Esophagus squamous epithelium (tissue), 5 donors: ENCODE measurements at regions not wholly inside any gene's neighbourhood (a gene's known extent, or its start where the extent isn't known, plus 50 kb on each side); places are given as distances from the start of the nearest gene placed in this dataset.
"Not testable (repeated sequence)": the region's sequence is repeated elsewhere in the genome, so short reads cannot be mapped to it uniquely, and the experiment has no call there.

Experiments used
- DNase-seq: peaks from one replicate; lab custom pipeline; 2025; lab: John Stamatoyannopoulos, UW
- H3K27ac ChIP-seq, 4 donors: fragments of 200-600 bp; sonication (generic); one replicate each; pipeline ENCODE4 v1.5.1; 2016 to 2019; ENCODE audit warnings: mild to moderate bottlenecking in 1 of 4
- H3K27me3 ChIP-seq, 4 donors: fragments of 200-600 bp; sonication (generic); 1 replicate in 3 of 4; 2 replicates in 1 of 4; pipeline versions ENCODE4 v1.5.1 to v1.6.0; 2017 to 2021; ENCODE audit warnings: antibody characterized with exemption in 1 of 4
- H3K36me3 ChIP-seq, 3 donors: fragments of 200-600 bp; sonication (generic); one replicate each; pipeline ENCODE4 v1.5.1; 2016 to 2019
- H3K4me1 ChIP-seq, 3 donors: fragments of 200-600 bp; sonication (generic); one replicate each; pipeline ENCODE4 v1.5.1; 2017 to 2019
- H3K4me3 ChIP-seq, 4 donors: fragments of 200-600 bp; sonication (generic); 1 replicate in 3 of 4; 2 replicates in 1 of 4; pipeline ENCODE4 v1.5.1; 2016 to 2019; ENCODE audit warnings: mild to moderate bottlenecking in 2 of 4, moderate library complexity in 1 of 4
- H3K9me3 ChIP-seq, 3 donors: fragments of 200-600 bp; sonication (generic); one replicate each; pipeline ENCODE4 v1.5.1; 2016 to 2019
- POLR2A ChIP-seq, 4 donors: fragments of 450-650 bp; IDR thresholded peaks; one replicate each; pipeline ENCODE4 v1.6.1; 2017; ENCODE audit warnings: antibody characterized with exemption in 4 of 4, mild to moderate bottlenecking in 4 of 4, moderate library complexity in 3 of 4
- WGBS, 2 donors: methylation state at CpG; one replicate each; pipeline ENCODE4 v1.1.5; 2018; 5-methylcytosine and 5-hydroxymethylcytosine counted together
- intact Hi-C: fragments of 100-400 bp; cut with DNase I; formaldehyde crosslinking; loops from one replicate; pipeline ENCODE4 v1.15.0; 2022
- small RNA-seq, 4 donors: library from RNA; depleted of rRNA; stranded (forward); fragments of <200 nt; gene quantifications; one replicate each; pipeline ENCODE3, GENCODE V24; 2016
- TF ChIP-seq, protein P1 (sequence below), 6 experiments: fragments of 450-650 bp in 4 of 6; fragments of 200-600 bp in 2 of 6; sonication (generic) in 2 of 6; IDR thresholded peaks; one replicate each; pipeline ENCODE4 v1.5.1; 2016 to 2019; ENCODE audit warnings: antibody characterized with exemption in 6 of 6, mild to moderate bottlenecking in 4 of 6, moderate library complexity in 4 of 6
- donor health status: DM: yes; HTN: yes; CAD: no.

- no peak overlapping the region for H3K4me3 ChIP-seq
- WGBS, 2 donors: 6 to 14% methylated on average over 2 of the region's 2 CpGs
- intact Hi-C loops: no loop called here
- H3K27me3 ChIP-seq: no peaks in the 10 kb centered on the region
- DNase-seq: no peak
- no peaks in the 10 kb centered on the region for H3K9me3 ChIP-seq
- H3K36me3 ChIP-seq: no peaks in the 10 kb centered on the region
- H3K4me1 ChIP-seq: peaks cover 0 to 7% (median 3%) of the 10 kb centered on the region in 3 donors
- H3K27ac ChIP-seq: no peak overlapping the region
- TF ChIP-seq, protein P1, sequence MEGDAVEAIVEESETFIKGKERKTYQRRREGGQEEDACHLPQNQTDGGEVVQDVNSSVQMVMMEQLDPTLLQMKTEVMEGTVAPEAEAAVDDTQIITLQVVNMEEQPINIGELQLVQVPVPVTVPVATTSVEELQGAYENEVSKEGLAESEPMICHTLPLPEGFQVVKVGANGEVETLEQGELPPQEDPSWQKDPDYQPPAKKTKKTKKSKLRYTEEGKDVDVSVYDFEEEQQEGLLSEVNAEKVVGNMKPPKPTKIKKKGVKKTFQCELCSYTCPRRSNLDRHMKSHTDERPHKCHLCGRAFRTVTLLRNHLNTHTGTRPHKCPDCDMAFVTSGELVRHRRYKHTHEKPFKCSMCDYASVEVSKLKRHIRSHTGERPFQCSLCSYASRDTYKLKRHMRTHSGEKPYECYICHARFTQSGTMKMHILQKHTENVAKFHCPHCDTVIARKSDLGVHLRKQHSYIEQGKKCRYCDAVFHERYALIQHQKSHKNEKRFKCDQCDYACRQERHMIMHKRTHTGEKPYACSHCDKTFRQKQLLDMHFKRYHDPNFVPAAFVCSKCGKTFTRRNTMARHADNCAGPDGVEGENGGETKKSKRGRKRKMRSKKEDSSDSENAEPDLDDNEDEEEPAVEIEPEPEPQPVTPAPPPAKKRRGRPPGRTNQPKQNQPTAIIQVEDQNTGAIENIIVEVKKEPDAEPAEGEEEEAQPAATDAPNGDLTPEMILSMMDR (IDR thresholded peaks at IDR 0.05): peak in 1 of 6 experiments; percentile 15
- no peak for TF ChIP-seq POLR2A (IDR thresholded peaks at IDR 0.05)
Observed at GRCh38 chr15:53811530-53811929, 52.1 kb upstream of the WDR72 start.

DNA sequence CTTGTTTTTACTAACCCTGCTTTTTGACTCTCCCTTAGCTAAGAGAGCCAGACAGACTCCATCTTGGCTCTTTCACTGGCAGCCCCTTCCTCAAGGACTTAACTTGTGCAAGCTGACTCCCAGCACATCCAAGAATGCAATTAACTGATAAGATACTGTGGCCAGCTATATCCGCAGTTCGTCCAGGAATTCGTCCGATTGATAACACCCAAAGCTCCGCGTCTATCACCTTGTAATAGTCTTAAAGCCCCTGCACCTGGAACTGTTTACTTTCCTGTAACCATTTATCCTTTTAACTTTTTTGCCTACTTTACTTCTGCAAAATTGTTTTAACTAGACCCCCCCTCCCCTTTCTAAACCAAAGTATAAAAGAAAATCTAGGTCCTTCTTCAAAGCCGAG, 50.8 kb upstream of the WDR72 start:
- WGBS, 2 donors: 79 to 81% methylated on average over 7 of the region's 7 CpGs
- DNase-seq, intact Hi-C loops, H3K4me3 ChIP-seq, H3K9me3 ChIP-seq, H3K27me3 ChIP-seq, H3K36me3 ChIP-seq, H3K27ac ChIP-seq, H3K4me1 ChIP-seq: not testable (repeated sequence)

Small RNA genes lying in the stretch of these regions (small RNA-seq; reads per million reads assigned to genes)
- gene AC084759.1: 0 reads per million in 4 donors
